Prostate gland (tissue), 2 donors: ENCODE measurements at regions not wholly inside any gene's neighbourhood (a gene's known extent, or its start where the extent isn't known, plus 50 kb on each side); places are given as distances from the start of the nearest gene placed in this dataset.

Experiments used
- POLR2AphosphoS5 ChIP-seq: sonication (generic); formaldehyde crosslinking; IDR thresholded peaks from one replicate; pipeline ENCODE4 v1.6.1; 2017; ENCODE audit warnings: antibody characterized with exemption
- TF ChIP-seq, protein P1 (sequence below), 4 experiments: fragments of 200-600 bp in 2 of 4; fragments of 450-650 bp in 2 of 4; sonication (generic) in 2 of 4; IDR thresholded peaks; 1 replicate in 3 of 4; 2 replicates in 1 of 4; pipeline ENCODE4 v1.5.1; 2016 to 2019; ENCODE audit warnings: antibody characterized with exemption in 4 of 4, mild to moderate bottlenecking in 2 of 4, moderate library complexity in 2 of 4

DNA sequence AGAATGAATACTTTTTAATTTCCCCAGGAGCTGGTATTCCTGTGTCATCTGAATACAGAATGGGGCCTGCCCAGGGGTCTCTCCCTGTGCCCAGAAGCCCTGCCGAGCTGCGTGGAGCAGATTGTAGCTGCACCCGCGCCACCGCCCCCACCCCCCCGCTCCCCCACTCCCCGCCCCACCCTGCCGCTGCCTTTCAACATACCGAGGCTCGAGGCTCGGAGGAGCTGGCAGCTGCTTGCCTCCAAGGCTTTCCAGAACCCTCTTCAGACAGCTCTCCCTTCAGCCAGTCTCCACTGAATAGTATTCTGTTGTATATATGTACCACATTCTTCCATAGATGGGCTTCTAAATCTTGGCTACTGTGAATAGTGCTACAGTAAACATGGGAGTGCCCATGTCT is 150.7 kb downstream of the TSN start:
- TF ChIP-seq, protein P1, sequence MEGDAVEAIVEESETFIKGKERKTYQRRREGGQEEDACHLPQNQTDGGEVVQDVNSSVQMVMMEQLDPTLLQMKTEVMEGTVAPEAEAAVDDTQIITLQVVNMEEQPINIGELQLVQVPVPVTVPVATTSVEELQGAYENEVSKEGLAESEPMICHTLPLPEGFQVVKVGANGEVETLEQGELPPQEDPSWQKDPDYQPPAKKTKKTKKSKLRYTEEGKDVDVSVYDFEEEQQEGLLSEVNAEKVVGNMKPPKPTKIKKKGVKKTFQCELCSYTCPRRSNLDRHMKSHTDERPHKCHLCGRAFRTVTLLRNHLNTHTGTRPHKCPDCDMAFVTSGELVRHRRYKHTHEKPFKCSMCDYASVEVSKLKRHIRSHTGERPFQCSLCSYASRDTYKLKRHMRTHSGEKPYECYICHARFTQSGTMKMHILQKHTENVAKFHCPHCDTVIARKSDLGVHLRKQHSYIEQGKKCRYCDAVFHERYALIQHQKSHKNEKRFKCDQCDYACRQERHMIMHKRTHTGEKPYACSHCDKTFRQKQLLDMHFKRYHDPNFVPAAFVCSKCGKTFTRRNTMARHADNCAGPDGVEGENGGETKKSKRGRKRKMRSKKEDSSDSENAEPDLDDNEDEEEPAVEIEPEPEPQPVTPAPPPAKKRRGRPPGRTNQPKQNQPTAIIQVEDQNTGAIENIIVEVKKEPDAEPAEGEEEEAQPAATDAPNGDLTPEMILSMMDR (IDR thresholded peaks at IDR 0.05), result no peak
- TF ChIP-seq POLR2AphosphoS5, result no peak
